Lung (tissue), 11 donors: ENCODE measurements at regions not wholly inside any gene's neighbourhood (a gene's known extent, or its start where the extent isn't known, plus 50 kb on each side); places are given as distances from the start of the nearest gene placed in this dataset.
"Not testable (repeated sequence)": the region's sequence is repeated elsewhere in the genome, so short reads cannot be mapped to it uniquely, and the experiment has no call there.

Experiments
- ATAC-seq: fragments of 200-7000 bp; cut with Tn5 transposase; one replicate; pipeline ENCODE4 v1.9.1; 2020; ENCODE audit warnings: moderate number of reproducible peaks; ENCODE audit not compliant: insufficient read depth, low FRiP score
- DNase-seq, 3 donors: peaks; one replicate each; pipeline ENCODE4 v3.0.0-alpha.2; 2013 to 2017
- H3K27ac ChIP-seq, 2 donors: one replicate each; pipeline ENCODE4 v1.5.1; 2013; ENCODE audit warnings: mild to moderate bottlenecking in 2 of 2, moderate library complexity in 2 of 2, control low read depth in 1 of 2, inconsistent platforms in 1 of 2, low read depth in 1 of 2, low read length in 1 of 2
- H3K27me3 ChIP-seq, 3 donors: one replicate each; pipeline ENCODE4 v1.5.1; 2013; ENCODE audit warnings: low read length in 2 of 3; ENCODE audit not compliant: control insufficient read depth in 3 of 3, insufficient read depth in 3 of 3
- H3K36me3 ChIP-seq, 4 donors: one replicate each; pipeline ENCODE4 v1.5.1; 2013; ENCODE audit warnings: low read length in 4 of 4, mild to moderate bottlenecking in 1 of 4, moderate library complexity in 1 of 4; ENCODE audit not compliant: control insufficient read depth in 4 of 4, insufficient read depth in 4 of 4
- H3K4me1 ChIP-seq, 5 donors: one replicate each; pipeline ENCODE4 v1.5.1; 2013; ENCODE audit warnings: low read length in 5 of 5, mild to moderate bottlenecking in 2 of 5, moderate library complexity in 1 of 5; ENCODE audit not compliant: control insufficient read depth in 5 of 5, insufficient read depth in 5 of 5
- H3K4me3 ChIP-seq: one replicate; pipeline ENCODE4 v1.5.1; 2013; ENCODE audit warnings: mild to moderate bottlenecking, control low read depth, moderate library complexity
- H3K9ac ChIP-seq, 2 donors: one replicate each; pipeline ENCODE4 v1.5.1; 2013; ENCODE audit warnings: low read length in 2 of 2, control low read depth in 1 of 2; ENCODE audit not compliant: insufficient read depth in 1 of 2
- H3K9me3 ChIP-seq, 4 donors: one replicate each; pipeline ENCODE4 v1.5.1; 2013; ENCODE audit warnings: low read length in 3 of 4, mild to moderate bottlenecking in 1 of 4, moderate library complexity in 1 of 4; ENCODE audit not compliant: control insufficient read depth in 4 of 4, insufficient read depth in 3 of 4
- WGBS, 2 donors: extraction: QIAGEN DNeasy Blood & Tissue Kit; methylation state at CpG; one replicate each; pipeline ENCODE4 v1.1.7; 2013; 5-methylcytosine and 5-hydroxymethylcytosine counted together
- TF ChIP-seq, protein P1 (sequence below): IDR thresholded peaks from 2 replicates; pipeline ENCODE4 v1.5.1; 2012; ENCODE audit warnings: mild to moderate bottlenecking; ENCODE audit errors: control extremely low read depth, extremely low read depth
- donor health status: control.
- donor health status: control.
- donor health status: Bipolar disorder and iron deficiency.
- donor health status: healthy.
- donor health status: DM: yes; HTN: yes; CAD: no.

DNA sequence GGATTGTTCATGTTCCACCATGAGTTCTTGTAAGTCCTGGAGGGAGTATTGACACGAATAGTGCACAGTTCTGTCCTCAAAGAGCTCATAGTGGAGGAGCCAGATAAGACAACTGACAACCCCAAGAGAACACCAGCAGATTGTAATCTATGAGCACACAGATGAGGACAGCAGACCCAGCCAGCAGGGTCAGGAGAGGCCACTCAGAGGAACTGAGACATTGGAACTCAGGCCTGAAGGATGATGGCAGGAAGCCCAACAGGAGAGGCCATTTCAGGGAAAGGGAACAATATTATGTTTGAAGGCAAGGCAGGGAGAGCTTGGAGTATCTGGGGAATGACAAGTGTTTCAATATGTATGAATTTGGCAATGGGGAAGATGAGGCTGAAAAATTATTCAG, 63.7 kb upstream of the IPO5 start:
- no peaks in the 10 kb centered on the region for H3K27me3 ChIP-seq
- TF ChIP-seq, protein P1, sequence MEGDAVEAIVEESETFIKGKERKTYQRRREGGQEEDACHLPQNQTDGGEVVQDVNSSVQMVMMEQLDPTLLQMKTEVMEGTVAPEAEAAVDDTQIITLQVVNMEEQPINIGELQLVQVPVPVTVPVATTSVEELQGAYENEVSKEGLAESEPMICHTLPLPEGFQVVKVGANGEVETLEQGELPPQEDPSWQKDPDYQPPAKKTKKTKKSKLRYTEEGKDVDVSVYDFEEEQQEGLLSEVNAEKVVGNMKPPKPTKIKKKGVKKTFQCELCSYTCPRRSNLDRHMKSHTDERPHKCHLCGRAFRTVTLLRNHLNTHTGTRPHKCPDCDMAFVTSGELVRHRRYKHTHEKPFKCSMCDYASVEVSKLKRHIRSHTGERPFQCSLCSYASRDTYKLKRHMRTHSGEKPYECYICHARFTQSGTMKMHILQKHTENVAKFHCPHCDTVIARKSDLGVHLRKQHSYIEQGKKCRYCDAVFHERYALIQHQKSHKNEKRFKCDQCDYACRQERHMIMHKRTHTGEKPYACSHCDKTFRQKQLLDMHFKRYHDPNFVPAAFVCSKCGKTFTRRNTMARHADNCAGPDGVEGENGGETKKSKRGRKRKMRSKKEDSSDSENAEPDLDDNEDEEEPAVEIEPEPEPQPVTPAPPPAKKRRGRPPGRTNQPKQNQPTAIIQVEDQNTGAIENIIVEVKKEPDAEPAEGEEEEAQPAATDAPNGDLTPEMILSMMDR, result no peak
- peaks cover 0 to 2% (median 0%) of the 10 kb centered on the region in 4 donors for H3K9me3 ChIP-seq
- DNase-seq, result no peak
- no peak overlapping the region for H3K4me3 ChIP-seq
- no peak overlapping the region for H3K27ac ChIP-seq
- H3K9ac ChIP-seq, result no peak overlapping the region
- no peaks in the 10 kb centered on the region for H3K36me3 ChIP-seq
- WGBS, 2 donors, result 54 to 83% methylated on average over 1 of the region's 1 CpG
- H3K4me1 ChIP-seq, result no peaks in the 10 kb centered on the region
- no peak for ATAC-seq

DNA sequence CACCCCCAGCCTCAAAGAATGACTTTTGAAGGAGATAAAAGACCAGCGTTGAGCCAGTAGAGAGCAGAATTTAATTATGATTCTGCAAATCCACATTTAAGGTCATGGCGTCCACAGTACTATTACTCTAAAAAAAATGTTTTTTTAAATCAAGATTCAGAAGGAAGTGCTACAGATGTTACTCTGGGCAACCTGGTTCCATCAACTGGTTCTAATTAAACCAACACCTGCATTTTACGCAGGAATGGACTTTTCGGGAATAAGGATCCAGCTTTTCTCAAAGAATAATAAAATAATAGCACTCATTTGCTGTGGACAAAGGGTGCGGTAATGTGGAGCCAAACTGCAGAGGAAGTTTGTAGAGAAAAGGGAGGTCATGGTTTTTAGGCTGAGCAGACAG, 62.9 kb upstream of the IPO5 start:
- 94 to 97% methylated on average over 5 of the region's 5 CpGs for WGBS, 2 donors
- TF ChIP-seq, protein P1, result no peak
- H3K4me3 ChIP-seq, result no peak overlapping the region
- H3K36me3 ChIP-seq, result no peaks in the 10 kb centered on the region
- H3K27me3 ChIP-seq, result no peaks in the 10 kb centered on the region
- H3K27ac ChIP-seq, result no peak overlapping the region
- ATAC-seq, result no peak
- no peak for DNase-seq
- H3K9ac ChIP-seq, result no peak overlapping the region
- H3K9me3 ChIP-seq, result peaks cover 0 to 2% (median 0%) of the 10 kb centered on the region in 4 donors
- H3K4me1 ChIP-seq, result no peaks in the 10 kb centered on the region

DNA sequence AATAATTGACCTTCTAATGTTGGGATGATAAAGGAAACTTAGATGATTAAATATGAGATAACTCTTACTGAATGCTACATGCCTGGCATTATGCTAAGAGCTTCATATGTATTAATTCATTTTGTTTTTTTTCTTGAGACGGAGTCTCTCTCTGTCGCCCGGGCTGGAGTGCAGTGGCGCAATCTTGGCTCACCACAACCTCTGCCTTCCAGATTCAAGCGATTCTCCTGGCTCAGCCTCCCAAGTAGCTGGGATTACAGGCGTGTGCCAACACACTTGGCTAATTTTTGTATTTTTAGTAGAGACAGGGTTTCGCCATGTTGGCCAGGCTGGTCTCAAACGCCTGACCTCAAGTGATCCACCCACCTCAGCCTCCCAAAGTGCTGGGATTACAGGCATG, 61.5 kb upstream of the IPO5 start:
- H3K27me3 ChIP-seq, result not testable (repeated sequence)
- 71 to 87% methylated on average over 8 of the region's 8 CpGs for WGBS, 2 donors

DNA sequence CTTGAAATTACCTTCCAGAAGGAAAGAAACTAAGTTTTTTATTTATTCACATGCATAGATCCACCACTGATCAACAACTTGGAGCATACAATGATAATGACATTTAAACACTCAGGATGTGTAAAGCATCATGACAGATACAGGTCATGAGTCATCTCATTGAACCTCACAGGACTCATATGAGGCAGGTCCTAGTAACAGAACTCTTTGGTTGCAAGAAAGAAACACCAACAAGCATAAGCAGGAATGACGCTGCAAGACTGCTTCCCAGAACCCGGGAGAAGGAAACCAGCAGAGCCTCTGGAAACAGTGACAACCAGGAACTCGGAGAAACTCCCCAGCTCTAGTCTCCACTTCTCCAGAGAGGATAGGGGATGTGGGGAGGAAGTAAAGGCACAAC, 60.8 kb upstream of the IPO5 start:
- Histone ChIP-seq H3K4me1 (no peaks in the 10 kb centered on the region), H3K4me3 (no peak overlapping the region), H3K9me3 (peaks cover 0 to 2% (median 0%) of the 10 kb centered on the region in 4 donors), H3K27ac (no peak overlapping the region), H3K36me3 (no peaks in the 10 kb centered on the region), H3K9ac (no peak overlapping the region), H3K27me3 (no peaks in the 10 kb centered on the region)
- DNase-seq, result no peak
- 90 to 91% methylated on average over 3 of the region's 3 CpGs for WGBS, 2 donors
- no peak for ATAC-seq
- TF ChIP-seq, protein P1, result no peak

More for the DNA sequence above, 61.5 kb upstream of the IPO5 start:
- H3K9ac ChIP-seq, H3K4me1 ChIP-seq, H3K4me3 ChIP-seq, H3K27ac ChIP-seq, ATAC-seq, DNase-seq, H3K9me3 ChIP-seq, H3K36me3 ChIP-seq: not testable (repeated sequence)
